ENCODE measurements at regions not wholly inside any gene's neighbourhood (a gene's known extent, or its start where the extent isn't known, plus 50 kb on each side); places are given as distances from the start of the nearest gene placed in this dataset.

GRCh38 chr7:120097020-120097419 is 176.0 kb upstream of the KCND2 start:
- DNase-seq (ENCODE audit: insufficient read length, low spot score) (no peak), FAIRE-seq (no peak)
- TF ChIP-seq POLR2A (IDR thresholded peaks at IDR 0.05; ENCODE audit: low read depth, low read length): no peak

GRCh38 chr7:120097774-120098173 is 175.2 kb upstream of the KCND2 start:
- DNase-seq (ENCODE audit: insufficient read length, low spot score) (no peak), FAIRE-seq (no peak)
- no peak for TF ChIP-seq POLR2A (IDR thresholded peaks at IDR 0.05; ENCODE audit: low read depth, low read length)

- no peak for DNase-seq (ENCODE audit: insufficient read length, low spot score)
- TF ChIP-seq POLR2A (IDR thresholded peaks at IDR 0.05; ENCODE audit: low read depth, low read length): no peak
- no peak for FAIRE-seq
Measured at GRCh38 chr7:120108376-120108775, 164.6 kb upstream of the KCND2 start.

- DNase-seq (ENCODE audit: insufficient read length, low spot score): no peak
- TF ChIP-seq POLR2A (IDR thresholded peaks at IDR 0.05; ENCODE audit: low read depth, low read length): no peak
- no peak for FAIRE-seq
Measured at GRCh38 chr7:120110169-120110568, 162.8 kb upstream of the KCND2 start.

- DNase-seq (ENCODE audit: insufficient read length, low spot score) (no peak), FAIRE-seq (no peak)
- no peak for TF ChIP-seq POLR2A (IDR thresholded peaks at IDR 0.05; ENCODE audit: low read depth, low read length)
Measured at GRCh38 chr7:120114626-120115025, 158.3 kb upstream of the KCND2 start.

- no peak for DNase-seq (ENCODE audit: insufficient read length, low spot score)
- no peak for TF ChIP-seq POLR2A (IDR thresholded peaks at IDR 0.05; ENCODE audit: low read depth, low read length)
- FAIRE-seq: no peak
Measured at GRCh38 chr7:120123528-120123927, 149.4 kb upstream of the KCND2 start.

GRCh38 chr7:120131096-120131839 is 141.7 kb upstream of the KCND2 start:
- FAIRE-seq (no peak), DNase-seq (ENCODE audit: insufficient read length, low spot score) (no peak)
- TF ChIP-seq POLR2A (IDR thresholded peaks at IDR 0.05; ENCODE audit: low read depth, low read length): no peak

GRCh38 chr7:120138497-120138896 is 134.5 kb upstream of the KCND2 start:
- DNase-seq (ENCODE audit: insufficient read length, low spot score) (no peak), FAIRE-seq (no peak)
- TF ChIP-seq POLR2A (IDR thresholded peaks at IDR 0.05; ENCODE audit: low read depth, low read length): no peak

- FAIRE-seq: no peak
- DNase-seq (ENCODE audit: insufficient read length, low spot score): no peak
- TF ChIP-seq POLR2A (IDR thresholded peaks at IDR 0.05; ENCODE audit: low read depth, low read length): no peak
Measured at GRCh38 chr7:120156476-120156875, 116.5 kb upstream of the KCND2 start.

- FAIRE-seq (no peak), DNase-seq (ENCODE audit: insufficient read length, low spot score) (no peak)
- no peak for TF ChIP-seq POLR2A (IDR thresholded peaks at IDR 0.05; ENCODE audit: low read depth, low read length)
Measured at GRCh38 chr7:120160166-120160565, 112.8 kb upstream of the KCND2 start.

GRCh38 chr7:120163449-120163848 is 109.5 kb upstream of the KCND2 start:
- no peak for FAIRE-seq
- DNase-seq (ENCODE audit: insufficient read length, low spot score): no peak
- no peak for TF ChIP-seq POLR2A (IDR thresholded peaks at IDR 0.05; ENCODE audit: low read depth, low read length)

- FAIRE-seq (no peak), DNase-seq (ENCODE audit: insufficient read length, low spot score) (no peak)
- no peak for TF ChIP-seq POLR2A (IDR thresholded peaks at IDR 0.05; ENCODE audit: low read depth, low read length)
Measured at GRCh38 chr7:120165227-120165626, 107.7 kb upstream of the KCND2 start.

- TF ChIP-seq POLR2A (IDR thresholded peaks at IDR 0.05; ENCODE audit: low read depth, low read length): no peak
- FAIRE-seq: no peak
Measured at GRCh38 chr7:120168066-120168465, 104.9 kb upstream of the KCND2 start.

GRCh38 chr7:120169996-120170783 is 102.8 kb upstream of the KCND2 start:
- no peak for DNase-seq (ENCODE audit: insufficient read length, low spot score)
- TF ChIP-seq POLR2A (IDR thresholded peaks at IDR 0.05; ENCODE audit: low read depth, low read length): no peak
- FAIRE-seq: no peak

More at GRCh38 chr7:120168066-120168465, 104.9 kb upstream of the KCND2 start:
- DNase-seq (ENCODE audit: insufficient read length, low spot score): no peak

- TF ChIP-seq POLR2A (IDR thresholded peaks at IDR 0.05; ENCODE audit: low read depth, low read length): no peak
- FAIRE-seq (no peak), DNase-seq (ENCODE audit: insufficient read length, low spot score) (no peak)
Measured at GRCh38 chr7:120170834-120171233, 102.1 kb upstream of the KCND2 start.

All from H54 (cell line).